ENCODE measurements at regions not wholly inside any gene's neighbourhood (a gene's known extent, or its start where the extent isn't known, plus 50 kb on each side); places are given as distances from the start of the nearest gene placed in this dataset.

GRCh38 chr12:93288626-93289025 lies 89.1 kb upstream of the NUDT4 start:
- Histone ChIP-seq H3K9me3 (no peaks in the 10 kb centered on the region), H3K27me3 (no peaks in the 10 kb centered on the region), H3K4me1 (peaks cover 3 to 23% (median 9%) of the 10 kb centered on the region in 4 donors), H3K36me3 (no peaks in the 10 kb centered on the region), H3K4me3 (no peak overlapping the region), H3K27ac (replicated peaks in 1 of 4) (peak overlapping the region in 3 of 4 donors; percentile 10 to 33 (median 15))
- intact Hi-C loops (cut with DNase I): no loop called here
- no peak for DNase-seq (ENCODE audit: extremely low spot score)
- TF ChIP-seq POLR2A (IDR thresholded peaks at IDR 0.05; ENCODE audit: low read depth) (no peak), EP300 (IDR thresholded peaks at IDR 0.05) (no peak), POLR2AphosphoS5 (IDR thresholded peaks at IDR 0.05) (no peak), CTCF (IDR thresholded peaks at IDR 0.05) (no peak)

GRCh38 chr12:93290391-93290790 lies 87.3 kb upstream of the NUDT4 start:
- intact Hi-C loops (cut with DNase I): no loop called here
- TF ChIP-seq POLR2A (IDR thresholded peaks at IDR 0.05; ENCODE audit: low read depth): no peak
- TF ChIP-seq EP300 (IDR thresholded peaks at IDR 0.05): no peak
- no peak for TF ChIP-seq POLR2AphosphoS5 (IDR thresholded peaks at IDR 0.05)
- no peak for TF ChIP-seq CTCF (IDR thresholded peaks at IDR 0.05)
- Histone ChIP-seq H3K36me3 (no peaks in the 10 kb centered on the region), H3K27ac (replicated peaks in 1 of 4) (no peak overlapping the region), H3K9me3 (no peaks in the 10 kb centered on the region), H3K4me1 (peaks cover 3 to 23% (median 9%) of the 10 kb centered on the region in 4 donors), H3K27me3 (no peaks in the 10 kb centered on the region), H3K4me3 (no peak overlapping the region)
- 100% methylated on average over 4 of the region's 7 CpGs for WGBS
- DNase-seq (ENCODE audit: extremely low spot score): no peak

GRCh38 chr12:93292213-93292612 lies 85.5 kb upstream of the NUDT4 start:
- no peak overlapping the region for H3K27ac ChIP-seq (replicated peaks in 1 of 4)
- intact Hi-C loops (cut with DNase I): no loop called here
- WGBS: 97% methylated on average over 6 of the region's 6 CpGs

GRCh38 chr12:93292731-93293566 lies 84.8 kb upstream of the NUDT4 start:
- Histone ChIP-seq H3K4me1 (peaks cover 3 to 18% (median 9%) of the 10 kb centered on the region in 4 donors), H3K9me3 (no peaks in the 10 kb centered on the region), H3K27me3 (no peaks in the 10 kb centered on the region), H3K36me3 (no peaks in the 10 kb centered on the region), H3K27ac (replicated peaks in 1 of 4) (no peak overlapping the region), H3K4me3 (no peak overlapping the region)
- TF ChIP-seq POLR2AphosphoS5 (IDR thresholded peaks at IDR 0.05) (no peak), EP300 (IDR thresholded peaks at IDR 0.05) (no peak), POLR2A (IDR thresholded peaks at IDR 0.05; ENCODE audit: low read depth) (no peak), CTCF (IDR thresholded peaks at IDR 0.05) (no peak)
- WGBS: 75% methylated on average over 6 of the region's 6 CpGs
- intact Hi-C loops (cut with DNase I): no loop called here
- no peak for DNase-seq (ENCODE audit: extremely low spot score)

More at GRCh38 chr12:93292213-93292612, 85.5 kb upstream of the NUDT4 start:
- no peaks in the 10 kb centered on the region for H3K36me3 ChIP-seq
- TF ChIP-seq EP300 (IDR thresholded peaks at IDR 0.05): no peak
- TF ChIP-seq POLR2A (IDR thresholded peaks at IDR 0.05; ENCODE audit: low read depth): no peak
- TF ChIP-seq CTCF (IDR thresholded peaks at IDR 0.05): no peak
- no peak for TF ChIP-seq POLR2AphosphoS5 (IDR thresholded peaks at IDR 0.05)
- peaks cover 3 to 23% (median 9%) of the 10 kb centered on the region in 4 donors for H3K4me1 ChIP-seq
- H3K27me3 ChIP-seq: no peaks in the 10 kb centered on the region
- no peak overlapping the region for H3K4me3 ChIP-seq
- H3K9me3 ChIP-seq: no peaks in the 10 kb centered on the region
- DNase-seq (ENCODE audit: extremely low spot score): no peak

Measured in esophagus muscularis mucosa (tissue), 4 donors.